ENCODE measurements at regions not wholly inside any gene's neighbourhood (a gene's known extent, or its start where the extent isn't known, plus 50 kb on each side); places are given as distances from the start of the nearest gene placed in this dataset.
"Not testable (repeated sequence)": the region's sequence is repeated elsewhere in the genome, so short reads cannot be mapped to it uniquely, and the experiment has no call there.

DNA sequence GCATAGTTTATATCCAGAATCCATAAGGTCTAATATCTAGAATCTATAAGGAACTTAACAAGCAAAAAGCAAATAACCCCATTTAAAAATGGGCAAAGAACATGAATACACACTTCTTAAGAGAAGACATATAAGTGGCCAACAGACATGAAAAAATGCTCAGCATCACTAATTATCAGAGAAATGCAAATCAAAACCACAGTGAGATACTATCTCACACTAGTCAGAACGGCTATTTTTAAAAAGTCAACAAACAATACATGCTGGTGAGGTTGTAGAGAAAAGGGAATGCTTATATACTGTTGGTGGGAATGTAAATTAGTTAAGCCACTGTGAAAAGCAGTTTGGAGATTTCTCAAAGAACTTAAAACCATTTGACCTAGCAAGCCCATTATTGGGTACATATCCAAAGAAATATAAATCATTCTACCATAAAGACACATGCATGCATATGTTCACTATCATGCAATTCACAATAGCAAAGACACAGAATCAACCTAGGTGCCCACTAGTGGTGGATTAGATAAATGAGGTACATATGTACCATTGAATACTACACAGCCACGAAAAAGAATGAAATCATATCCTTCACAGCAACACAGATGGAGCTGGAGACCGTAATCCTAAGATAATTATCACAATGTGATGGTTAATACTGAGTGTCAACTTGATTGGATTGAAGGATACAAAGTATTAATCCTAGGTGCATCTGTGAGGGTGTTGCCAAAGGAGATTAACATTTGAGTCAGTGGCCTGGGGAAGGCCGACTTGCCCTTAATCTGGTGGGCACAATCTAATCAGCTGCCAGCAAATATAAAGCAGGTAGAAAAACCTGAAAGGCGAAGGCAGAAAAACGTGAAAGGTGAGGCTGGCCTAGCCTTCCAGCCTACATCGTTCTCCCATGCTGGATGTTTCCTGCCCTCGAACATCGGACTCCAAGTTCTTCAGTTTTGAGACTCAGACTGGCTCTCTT is 397.2 kb downstream of the NKX6-1 start:
- not testable (repeated sequence) for DNase-seq (ENCODE audit: low spot score)

- no peak for DNase-seq (ENCODE audit: low spot score)
Observed at GRCh38 chr4:84100071-84100470, 399.0 kb downstream of the NKX6-1 start.

- no peak for DNase-seq (ENCODE audit: low spot score)
Observed at GRCh38 chr4:84099599-84099998, 399.5 kb downstream of the NKX6-1 start.

DNA sequence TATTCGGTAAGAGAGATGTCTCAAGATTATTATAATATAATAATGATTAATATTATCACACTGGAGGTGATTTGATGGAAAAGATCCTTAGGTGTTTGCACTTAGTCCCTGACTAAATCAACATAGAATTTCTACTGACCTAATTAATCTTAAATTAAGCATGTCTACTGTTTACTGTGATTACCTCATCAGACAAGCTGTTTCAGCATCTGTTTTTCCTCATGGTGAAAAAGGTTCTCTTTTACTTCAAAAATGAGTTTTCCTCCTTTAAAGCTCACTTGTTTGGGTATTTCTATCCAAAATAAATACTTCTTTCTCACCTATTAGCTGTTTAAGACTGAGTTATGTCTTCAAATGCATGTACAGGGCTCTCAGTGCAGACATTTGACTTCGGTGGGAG is 407.8 kb downstream of the NKX6-1 start:
- no peak for DNase-seq (ENCODE audit: low spot score)

DNA sequence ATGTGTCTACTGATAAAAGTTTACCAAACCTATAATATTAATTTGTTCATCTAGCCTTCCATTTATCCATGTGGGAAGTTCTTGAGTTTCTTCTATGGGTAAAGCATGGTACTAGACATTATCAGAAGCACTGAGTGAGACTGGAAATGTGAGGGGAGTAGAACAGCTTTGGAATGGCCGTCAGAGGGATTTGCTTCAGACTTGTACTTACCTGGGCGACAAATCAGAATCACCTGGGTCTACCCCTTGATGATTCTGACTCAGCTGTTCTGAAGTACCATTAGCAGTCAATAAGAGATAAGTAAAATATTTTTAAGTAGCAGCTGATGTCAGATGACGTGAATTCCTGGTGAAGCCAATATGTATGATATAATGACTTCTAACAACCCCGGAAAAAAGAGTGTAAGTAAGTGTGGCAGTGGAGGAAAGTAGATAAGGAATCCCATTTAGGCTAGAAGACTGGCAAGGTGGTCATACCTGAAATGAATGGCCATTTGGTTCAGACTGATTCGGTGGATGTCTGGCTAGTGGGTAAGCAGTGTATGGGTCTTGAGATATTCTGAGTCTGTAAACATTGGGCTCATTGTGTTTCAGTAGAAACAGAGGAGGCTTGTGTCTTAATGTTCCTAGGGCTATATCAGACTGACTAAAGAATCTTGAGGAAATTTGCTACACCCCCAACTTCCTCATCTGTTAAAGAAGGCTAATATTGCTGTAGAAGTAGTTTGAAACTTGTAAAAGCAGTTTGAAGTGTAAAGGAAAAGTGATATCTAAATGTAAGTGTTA is 409.2 kb downstream of the NKX6-1 start:
- DNase-seq (ENCODE audit: low spot score) = no peak

GRCh38 chr4:84085986-84086385 is 413.1 kb downstream of the NKX6-1 start:
- no peak for DNase-seq (ENCODE audit: low spot score)

DNA sequence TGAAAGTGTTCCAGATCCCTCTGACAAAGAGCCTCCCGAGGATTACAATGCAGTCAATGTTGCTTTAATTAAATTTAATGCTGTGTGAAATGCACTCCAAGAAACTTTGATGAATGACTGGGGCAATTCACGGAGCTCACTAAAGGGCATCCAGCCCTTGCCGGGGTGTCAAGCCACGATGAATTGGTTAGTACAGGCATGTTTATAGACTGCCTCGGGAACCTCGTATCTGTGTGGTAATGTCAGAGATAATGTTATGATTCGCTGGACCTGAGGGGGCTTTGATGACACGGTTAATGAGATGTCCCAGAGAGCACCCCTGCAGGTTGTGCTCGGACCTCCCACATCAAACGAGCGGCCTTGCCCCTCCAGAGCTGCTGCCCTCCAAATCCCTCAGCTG is 428.8 kb downstream of the NKX6-1 start:
- no peak for DNase-seq (ENCODE audit: low spot score)

DNA sequence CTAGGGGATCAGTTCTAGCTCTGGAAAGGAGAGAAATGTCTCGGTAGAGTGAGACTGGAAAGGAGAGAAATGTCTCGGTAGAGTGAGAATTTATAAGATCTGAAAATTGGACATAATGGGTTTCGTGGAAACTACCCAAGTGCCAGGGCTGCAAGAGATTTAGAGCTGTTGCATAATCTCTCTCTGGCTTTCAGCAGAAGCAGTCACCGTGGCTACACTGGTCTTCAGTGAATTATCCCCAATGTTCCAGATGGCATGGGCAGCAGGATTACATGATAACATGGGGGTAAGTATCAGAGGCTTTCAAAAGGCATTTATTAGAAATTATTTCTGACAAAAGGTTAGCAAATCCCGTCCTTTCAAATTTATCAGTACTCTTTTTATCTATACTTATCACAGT is 435.5 kb downstream of the NKX6-1 start:
- DNase-seq (ENCODE audit: low spot score) = no peak

DNA sequence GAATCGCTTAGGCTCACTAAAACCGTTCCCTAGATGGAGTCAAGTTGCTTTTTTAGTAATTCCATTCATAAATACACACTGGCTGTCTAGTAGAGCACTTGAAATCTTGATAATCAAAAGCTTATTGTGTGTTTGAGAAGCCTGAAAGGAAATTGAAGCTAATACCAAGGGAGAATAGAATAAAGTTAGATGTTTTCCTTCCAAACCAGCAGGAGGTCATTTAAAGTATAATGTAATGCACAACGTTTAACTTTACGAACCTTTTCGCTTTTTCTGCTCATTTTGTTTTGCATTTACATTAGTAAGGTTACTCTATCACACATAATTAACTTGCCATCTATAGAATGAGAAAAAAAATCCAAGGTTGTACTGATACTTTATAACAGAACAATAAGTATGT is 440.9 kb downstream of the NKX6-1 start:
- DNase-seq (ENCODE audit: low spot score) = no peak

DNA sequence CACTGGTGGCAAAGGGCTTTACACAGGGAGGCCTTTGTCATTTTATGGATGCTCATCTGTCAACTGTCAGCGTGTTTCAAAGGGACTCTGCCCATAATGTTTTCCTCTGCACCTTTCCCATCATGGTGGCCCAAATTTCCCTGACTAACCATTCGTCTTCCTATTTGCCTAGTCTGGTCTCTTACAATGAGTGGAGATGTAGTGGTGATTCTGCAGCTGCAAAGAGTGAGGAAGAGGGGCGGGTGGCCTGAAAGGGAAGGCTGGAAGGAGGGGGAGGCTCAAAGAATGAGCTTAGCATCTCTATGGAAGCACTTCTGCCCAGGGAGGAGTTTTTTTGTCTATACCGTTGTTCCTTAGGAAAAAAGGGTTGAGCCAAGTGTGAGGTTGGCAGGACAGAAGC is 447.5 kb downstream of the NKX6-1 start:
- DNase-seq (ENCODE audit: low spot score) = no peak

GRCh38 chr4:84051089-84051488 is 448.0 kb downstream of the NKX6-1 start:
- no peak for DNase-seq (ENCODE audit: low spot score)

- no peak for DNase-seq (ENCODE audit: low spot score)
Observed at GRCh38 chr4:84050015-84050414, 449.1 kb downstream of the NKX6-1 start.

- no peak for DNase-seq (ENCODE audit: low spot score)
Observed at GRCh38 chr4:84046551-84046950, 452.5 kb downstream of the NKX6-1 start.

- no peak for DNase-seq (ENCODE audit: low spot score)
Observed at GRCh38 chr4:84041426-84041825, 457.7 kb downstream of the NKX6-1 start.

- no peak for DNase-seq (ENCODE audit: low spot score)
Observed at GRCh38 chr4:84035568-84035967, 463.5 kb downstream of the NKX6-1 start.

- no peak for DNase-seq (ENCODE audit: low spot score)
Observed at GRCh38 chr4:84032372-84032771, 466.7 kb downstream of the NKX6-1 start.

- DNase-seq (ENCODE audit: low spot score) = no peak
Observed at GRCh38 chr4:84031401-84031800, 467.7 kb downstream of the NKX6-1 start.

- no peak for DNase-seq (ENCODE audit: low spot score)
Observed at GRCh38 chr4:84028340-84028739, 470.8 kb downstream of the NKX6-1 start.

DNA sequence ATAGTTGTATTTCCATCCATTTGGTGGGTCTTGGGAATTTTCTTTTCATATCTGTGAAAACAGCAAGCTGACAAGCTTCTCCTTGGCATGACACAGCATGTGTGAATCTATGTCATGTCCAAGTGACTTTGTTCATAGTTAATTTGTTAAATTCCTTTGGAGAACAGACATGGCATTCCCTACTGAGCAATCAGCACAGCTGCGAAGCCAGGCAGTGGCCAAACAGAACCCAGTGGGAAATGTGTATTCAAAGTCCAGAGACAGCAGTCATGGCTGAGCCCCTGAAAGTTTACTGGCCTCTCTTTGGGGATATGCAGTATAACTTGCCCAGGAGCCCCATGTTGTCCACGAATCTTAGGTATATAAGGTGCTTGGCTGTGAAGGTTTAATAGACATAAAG is 474.7 kb downstream of the NKX6-1 start:
- no peak for DNase-seq (ENCODE audit: low spot score)

DNA sequence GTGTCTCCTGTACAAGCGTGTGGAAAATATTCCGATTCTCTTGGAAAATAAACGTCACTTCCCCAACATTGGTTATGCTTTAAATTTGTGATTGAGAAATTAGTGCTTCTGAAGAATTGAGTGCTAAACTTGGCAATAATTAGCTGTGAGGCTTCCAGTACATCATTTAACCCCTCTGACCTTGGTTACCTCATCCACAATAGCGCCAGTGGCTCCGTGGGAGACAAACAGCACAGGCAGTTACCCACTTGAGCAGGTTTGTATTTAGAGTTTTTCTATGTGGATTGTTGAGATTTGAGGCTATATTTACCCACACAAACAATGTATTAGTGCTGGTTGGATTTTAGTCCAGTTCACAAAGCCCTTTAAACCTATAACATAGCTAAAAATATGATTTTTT is 476.5 kb downstream of the NKX6-1 start:
- DNase-seq (ENCODE audit: low spot score) = no peak

DNA sequence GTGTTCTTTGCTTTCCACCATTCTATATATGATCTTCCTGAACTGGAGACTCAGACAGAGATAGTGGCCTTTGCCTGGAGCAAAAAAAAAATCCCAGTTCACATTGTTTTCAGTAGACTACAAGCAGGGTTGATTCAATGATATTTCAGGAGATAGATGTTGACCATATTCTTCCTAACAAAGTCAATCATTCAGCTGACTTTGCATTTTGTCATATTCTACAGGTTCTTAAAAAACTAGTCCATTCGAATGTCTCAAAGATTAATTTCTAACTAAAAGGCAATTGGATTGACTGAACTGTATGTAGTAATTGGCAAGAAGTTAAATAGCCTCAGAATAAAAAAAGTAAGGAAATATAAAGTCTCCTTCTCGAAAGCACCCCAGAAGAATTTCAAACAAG is 479.5 kb downstream of the NKX6-1 start:
- DNase-seq (ENCODE audit: low spot score) = no peak

DNA sequence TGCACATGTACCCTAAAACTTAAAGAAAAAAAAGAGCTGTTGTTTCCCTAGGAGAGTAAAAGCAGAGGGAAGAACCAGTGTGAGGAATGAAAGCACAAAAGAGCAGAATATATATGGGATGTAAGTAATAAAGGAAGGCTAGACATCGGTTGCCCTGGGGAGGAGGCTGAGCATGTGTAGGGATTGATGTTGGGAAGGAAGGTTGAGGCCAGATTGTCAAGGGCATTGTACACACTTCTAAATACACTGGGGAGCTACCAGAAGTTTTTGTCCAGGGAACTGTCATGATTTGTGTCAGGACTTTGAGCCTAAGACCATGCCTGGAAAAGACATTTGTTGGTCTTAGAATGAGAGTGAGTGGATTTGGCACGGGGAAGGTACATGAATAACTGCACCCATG is 467.1 kb downstream of the GPAT3 start:
- no peak for DNase-seq (ENCODE audit: low spot score)

DNA sequence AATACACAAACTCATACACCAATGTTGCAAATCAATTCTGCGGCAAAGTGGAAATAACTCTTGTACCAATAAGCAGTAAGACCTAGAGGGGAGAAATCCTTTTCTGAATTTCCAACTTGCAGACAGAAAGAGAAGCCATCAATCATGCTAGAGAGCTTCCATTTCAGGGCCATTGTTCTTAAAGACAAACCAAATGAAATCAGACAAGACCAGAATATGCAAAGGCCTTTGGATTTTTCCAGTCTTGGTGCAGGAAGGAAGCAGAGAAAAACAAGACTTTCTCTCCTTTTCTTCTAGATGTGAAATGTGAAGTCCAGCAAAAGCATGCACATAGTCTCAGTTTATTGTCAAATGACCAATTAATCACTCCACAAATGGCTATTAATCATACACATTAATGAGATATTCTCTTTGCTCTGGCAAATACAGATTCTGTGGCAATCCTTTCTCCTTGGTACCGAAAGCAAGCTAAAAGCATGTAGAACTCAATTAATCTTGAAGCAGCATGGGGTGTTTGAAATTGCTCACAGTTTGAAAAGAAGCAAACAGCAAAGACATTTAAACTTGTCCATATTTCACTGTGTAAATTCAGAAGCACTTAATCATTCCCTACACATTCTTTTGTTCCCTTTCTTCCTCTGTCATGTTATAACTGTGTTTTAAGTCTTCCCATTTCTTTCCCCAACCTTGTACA is 466.1 kb downstream of the GPAT3 start:
- DNase-seq (ENCODE audit: low spot score) = no peak
